ENCODE measurements at regions not wholly inside any gene's neighbourhood (a gene's known extent, or its start where the extent isn't known, plus 50 kb on each side); places are given as distances from the start of the nearest gene placed in this dataset.
A peak's percentile ranks its signal among the peaks of the same experiment; 100 is the strongest.

GRCh38 chr11:95684701-95685100 lies 104.9 kb downstream of the FAM76B start:
- no peak for DNase-seq (ENCODE audit: low read depth)
- TF ChIP-seq CTCF (IDR thresholded peaks at IDR 0.05; ENCODE audit: low read length, missing control alignments), result no peak
- H3K4me3 ChIP-seq (replicated peaks; ENCODE audit: low read depth, low read length), result no peak overlapping the region

GRCh38 chr11:95684170-95684569 lies 105.4 kb downstream of the FAM76B start:
- H3K4me3 ChIP-seq (replicated peaks; ENCODE audit: low read depth, low read length), result no peak overlapping the region
- TF ChIP-seq CTCF (IDR thresholded peaks at IDR 0.05; ENCODE audit: low read length, missing control alignments), result no peak
- DNase-seq (ENCODE audit: low read depth), result no peak

GRCh38 chr11:95682552-95682951 lies 107.0 kb downstream of the FAM76B start:
- no peak for TF ChIP-seq CTCF (IDR thresholded peaks at IDR 0.05; ENCODE audit: low read length, missing control alignments)
- H3K4me3 ChIP-seq (replicated peaks; ENCODE audit: low read depth, low read length), result no peak overlapping the region
- no peak for DNase-seq (ENCODE audit: low read depth)

GRCh38 chr11:95680169-95680929 lies 109.2 kb downstream of the FAM76B start:
- H3K4me3 ChIP-seq (replicated peaks; ENCODE audit: low read depth, low read length), result no peak overlapping the region
- no peak for TF ChIP-seq CTCF (IDR thresholded peaks at IDR 0.05; ENCODE audit: low read length, missing control alignments)
- DNase-seq (ENCODE audit: low read depth), result peak; percentile 74

- no peak for TF ChIP-seq CTCF (IDR thresholded peaks at IDR 0.05; ENCODE audit: low read length, missing control alignments)
- no peak for DNase-seq (ENCODE audit: low read depth)
- H3K4me3 ChIP-seq (replicated peaks; ENCODE audit: low read depth, low read length), result no peak overlapping the region
Observed at GRCh38 chr11:95678988-95679387, 110.6 kb downstream of the FAM76B start.

- no peak for DNase-seq (ENCODE audit: low read depth)
- H3K4me3 ChIP-seq (replicated peaks; ENCODE audit: low read depth, low read length), result no peak overlapping the region
- TF ChIP-seq CTCF (IDR thresholded peaks at IDR 0.05; ENCODE audit: low read length, missing control alignments), result no peak
Observed at GRCh38 chr11:95676308-95676707, 113.3 kb downstream of the FAM76B start.

- no peak for DNase-seq (ENCODE audit: low read depth)
- no peak for TF ChIP-seq CTCF (IDR thresholded peaks at IDR 0.05; ENCODE audit: low read length, missing control alignments)
- H3K4me3 ChIP-seq (replicated peaks; ENCODE audit: low read depth, low read length), result no peak overlapping the region
Observed at GRCh38 chr11:95675585-95675984, 114.0 kb downstream of the FAM76B start.

Data from fibroblast of pulmonary artery (primary cell).